ELR (cell line): ENCODE measurements at regions not wholly inside any gene's neighbourhood (a gene's known extent, or its start where the extent isn't known, plus 50 kb on each side); places are given as distances from the start of the nearest gene placed in this dataset.
"Not testable (repeated sequence)": the region's sequence is repeated elsewhere in the genome, so short reads cannot be mapped to it uniquely, and the experiment has no call there.

Experiments used
- DNase-seq: peaks from one replicate; pipeline ENCODE4 v3.0.0-alpha.2; 2015; ENCODE audit warnings: low read depth

DNA sequence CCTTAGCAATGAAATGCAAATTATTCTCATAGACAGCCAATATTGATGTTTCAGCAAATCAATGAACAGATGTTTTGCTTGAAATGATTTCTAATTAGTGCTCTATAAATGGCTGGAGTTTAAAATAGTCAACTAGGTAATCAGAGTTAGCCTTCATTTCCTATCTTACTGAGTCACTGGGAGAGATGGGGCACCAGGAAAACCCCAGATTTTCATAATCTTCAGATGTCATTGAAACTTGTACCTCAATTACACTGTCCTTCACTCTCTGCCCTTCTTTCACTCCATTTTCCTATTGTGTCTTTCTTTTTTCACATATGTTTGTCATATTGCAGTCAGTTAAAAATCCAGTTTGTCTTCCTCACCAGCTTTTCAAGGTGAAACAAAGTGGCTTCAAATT, 92.7 kb downstream of the C12orf75 start:
- no peak for DNase-seq

DNA sequence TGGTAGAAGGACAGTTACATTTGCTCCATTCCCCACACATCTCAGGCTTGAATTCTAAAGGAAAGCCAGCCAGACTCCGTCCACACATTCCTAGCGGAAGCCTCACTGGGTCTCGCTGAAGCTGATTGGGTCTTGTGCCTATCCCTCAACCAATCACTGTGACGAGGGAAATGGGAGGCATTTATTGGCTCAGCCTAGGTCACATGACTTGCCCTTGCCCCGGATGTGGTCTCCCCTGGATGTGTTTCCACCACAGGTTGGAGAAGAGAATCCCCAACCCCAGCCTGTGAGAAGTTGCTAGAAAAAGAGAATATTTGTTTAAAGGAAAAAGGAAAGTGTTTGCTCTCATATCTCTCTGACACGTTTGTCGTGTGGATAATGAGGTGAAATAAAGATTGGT, 93.4 kb downstream of the C12orf75 start:
- DNase-seq, result no peak

DNA sequence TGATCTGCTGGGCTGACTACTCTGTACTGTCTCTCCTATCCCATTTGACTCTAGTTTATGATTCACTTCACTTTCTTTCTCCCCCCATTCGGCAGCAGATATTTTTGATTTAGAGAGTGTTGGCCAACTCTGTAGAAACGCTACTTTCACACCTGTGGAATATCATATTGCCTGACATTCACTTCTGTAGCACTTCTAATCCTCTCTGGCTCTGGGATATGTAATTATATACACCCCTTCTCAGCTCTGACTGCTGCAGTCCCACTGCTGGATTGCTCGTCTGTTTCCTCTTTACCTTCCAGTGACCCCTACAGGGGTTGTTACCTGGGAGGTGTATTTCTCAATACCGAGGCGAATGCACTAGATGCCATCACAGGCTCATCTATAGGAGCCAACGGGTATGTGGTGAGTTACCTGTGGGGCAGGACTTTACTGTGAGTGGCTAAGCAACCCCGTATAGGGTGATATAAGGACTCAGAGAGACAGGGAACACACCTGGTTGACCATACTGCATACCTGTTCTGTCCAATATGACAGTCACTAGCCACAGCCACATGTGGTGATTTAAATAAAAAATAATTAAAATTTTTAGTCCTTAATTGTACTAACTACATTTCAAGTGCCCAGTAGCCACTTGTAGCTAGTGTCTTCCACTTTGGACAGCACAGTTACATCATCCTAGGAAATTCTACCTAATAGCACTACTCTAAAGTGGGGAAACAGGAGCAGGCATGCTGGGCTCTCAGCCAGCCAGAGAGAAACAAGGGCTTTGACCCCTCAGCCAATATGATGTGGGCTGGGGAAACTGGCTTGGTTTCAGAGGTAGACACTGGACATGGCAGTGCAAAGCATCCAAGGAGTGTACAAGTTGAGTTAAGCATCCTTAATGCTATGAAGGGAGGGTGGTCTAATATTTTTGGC, 95.0 kb downstream of the C12orf75 start:
- no peak for DNase-seq

DNA sequence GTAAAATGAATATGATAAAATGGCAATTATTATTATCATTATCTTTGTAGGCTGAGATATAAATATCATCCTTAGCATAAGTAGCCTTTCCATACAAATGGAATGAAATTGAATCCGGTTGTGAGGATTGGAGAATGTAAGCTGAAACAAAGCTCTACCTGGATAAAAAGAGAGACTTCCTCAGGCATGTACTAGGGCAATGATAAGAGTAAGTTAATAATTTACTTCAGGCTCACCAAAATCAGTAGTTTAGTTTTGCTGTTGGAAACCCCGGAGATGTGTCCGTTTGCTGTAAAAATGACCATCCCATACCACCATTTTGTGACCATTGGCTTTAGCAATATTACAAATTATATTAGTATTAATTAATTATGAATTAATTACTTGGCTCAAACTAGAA, 96.3 kb downstream of the C12orf75 start:
- DNase-seq, result no peak

DNA sequence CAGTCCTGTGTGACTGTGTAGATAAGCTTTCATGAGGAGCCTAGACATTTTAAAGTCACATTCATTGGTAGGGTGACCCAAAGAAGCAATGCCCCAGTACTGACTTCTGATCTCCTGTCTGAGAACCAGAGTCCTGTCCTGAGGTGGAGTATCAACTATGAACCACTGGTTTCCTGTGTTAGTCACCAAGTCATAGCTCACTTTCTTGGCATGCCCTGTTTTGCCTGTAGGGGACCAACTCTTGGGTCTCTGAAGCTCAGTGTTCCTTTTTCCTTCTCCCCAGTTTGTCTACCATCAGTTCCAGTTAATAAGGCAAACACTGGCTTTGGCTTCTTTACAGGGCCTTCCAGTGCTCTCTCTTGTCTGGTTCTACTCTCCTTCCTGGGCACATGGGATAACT, 97.4 kb downstream of the C12orf75 start:
- DNase-seq, result peak; percentile 76

DNA sequence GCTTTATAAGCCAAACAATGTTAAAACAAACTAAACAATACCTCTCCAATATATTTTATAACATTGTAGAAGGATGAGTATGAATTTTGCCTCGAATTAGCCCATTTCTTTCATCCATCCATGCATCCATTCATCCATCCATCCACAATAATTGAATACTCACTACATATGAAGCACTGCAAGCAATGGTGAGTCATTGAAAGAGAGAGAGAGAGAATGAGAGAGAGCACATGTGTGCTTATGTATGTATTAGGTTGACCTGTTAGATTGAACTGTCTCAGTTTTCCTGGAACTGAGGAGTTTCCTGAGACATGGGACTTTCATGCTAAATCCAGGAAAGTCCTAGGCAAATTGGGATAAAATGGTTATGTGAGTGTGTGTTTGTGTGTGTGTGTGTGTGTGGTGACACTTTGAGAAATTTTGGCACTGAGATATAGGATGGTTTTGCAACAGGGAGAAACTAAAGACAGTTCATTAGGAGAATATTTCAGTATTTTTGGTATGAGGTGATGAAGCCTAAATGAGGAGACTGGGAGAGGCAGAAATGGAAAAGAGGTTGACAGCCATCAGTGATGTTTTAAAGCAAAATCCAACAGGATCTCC, 98.4 kb downstream of the C12orf75 start:
- peak; percentile 36 for DNase-seq

DNA sequence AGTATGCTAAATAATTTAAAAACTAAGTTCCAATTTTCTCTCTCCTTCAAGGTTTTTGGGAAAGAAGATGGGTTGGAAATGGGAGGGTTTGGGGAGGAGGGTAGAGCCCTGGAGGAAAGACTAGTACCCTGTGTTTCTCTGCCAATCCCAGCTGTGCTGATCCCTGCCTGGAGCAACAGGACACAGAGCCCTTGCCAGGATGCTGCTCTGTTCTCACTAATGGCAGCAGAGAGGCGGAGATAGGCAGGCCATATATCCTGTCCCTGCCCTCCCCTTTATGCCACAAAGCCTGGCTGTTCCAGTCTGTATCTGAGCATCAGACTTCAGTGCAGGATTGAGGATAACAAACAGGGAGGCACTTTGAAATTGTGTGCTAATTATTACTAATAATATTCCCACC, 99.0 kb downstream of the C12orf75 start:
- DNase-seq, result no peak

DNA sequence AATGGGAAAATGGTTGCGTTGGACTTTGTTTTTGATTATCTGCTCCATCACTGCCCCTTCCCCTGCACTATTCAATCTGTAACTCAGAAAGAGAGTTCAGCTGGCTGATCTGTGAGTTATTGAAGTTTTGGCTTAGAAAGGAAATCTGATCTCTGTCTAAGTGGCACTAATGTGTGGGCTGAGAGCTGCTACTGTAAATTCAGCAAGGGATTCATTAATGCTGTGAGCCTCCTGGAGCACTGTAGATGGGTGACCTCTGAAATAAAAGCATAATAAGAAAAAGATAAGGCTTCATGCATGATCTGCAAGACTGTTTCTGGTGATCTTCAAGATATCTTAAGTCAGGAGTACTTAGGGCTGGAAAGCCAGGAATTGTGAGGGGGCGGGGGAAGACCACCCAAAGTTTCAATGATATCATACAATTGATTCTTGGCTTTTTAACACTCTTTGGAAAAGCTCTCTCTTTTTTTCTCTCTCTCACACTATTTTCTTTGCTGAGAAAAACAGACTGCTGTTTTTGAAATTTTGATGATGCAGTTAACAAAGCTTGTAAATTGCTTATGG, 101.1 kb downstream of the C12orf75 start:
- DNase-seq, result no peak

DNA sequence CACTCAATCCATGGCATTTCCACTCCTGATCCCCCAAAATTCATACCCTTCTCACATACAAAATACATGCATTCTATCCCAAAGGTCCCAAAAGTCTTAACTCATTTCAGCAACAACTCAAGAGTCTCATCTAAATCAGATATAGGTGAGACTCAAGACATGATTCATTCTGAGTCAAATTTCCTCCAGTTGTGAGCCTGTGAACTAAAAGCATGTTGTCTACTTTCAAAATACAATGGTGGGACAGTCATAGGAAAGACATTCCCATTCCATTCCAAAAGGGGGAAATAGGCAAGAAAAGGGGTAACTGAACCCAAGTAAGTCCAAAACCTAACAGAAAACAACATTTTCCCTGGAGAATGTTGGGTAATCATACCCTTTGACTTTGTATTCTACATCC, 103.3 kb downstream of the C12orf75 start:
- peak; percentile 93 for DNase-seq

DNA sequence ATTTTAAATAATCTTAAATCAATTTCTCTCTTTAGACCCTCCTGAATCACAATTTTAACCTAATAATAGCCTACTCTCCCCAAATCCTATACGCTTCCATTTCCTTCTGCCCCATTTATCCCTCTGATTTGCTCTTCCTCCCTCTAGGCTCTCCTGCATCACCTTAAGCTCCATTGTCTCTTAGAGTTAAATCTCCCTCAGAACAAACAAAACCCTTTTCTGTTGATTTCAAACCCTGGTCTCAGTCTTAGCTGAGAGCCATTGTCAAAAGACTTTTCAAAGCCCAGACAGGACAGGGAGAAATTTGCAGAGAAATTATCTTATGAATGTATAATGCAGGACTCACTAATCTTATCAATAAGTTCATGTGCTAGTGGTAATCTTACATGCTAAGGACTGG, 106.1 kb downstream of the C12orf75 start:
- no peak for DNase-seq

DNA sequence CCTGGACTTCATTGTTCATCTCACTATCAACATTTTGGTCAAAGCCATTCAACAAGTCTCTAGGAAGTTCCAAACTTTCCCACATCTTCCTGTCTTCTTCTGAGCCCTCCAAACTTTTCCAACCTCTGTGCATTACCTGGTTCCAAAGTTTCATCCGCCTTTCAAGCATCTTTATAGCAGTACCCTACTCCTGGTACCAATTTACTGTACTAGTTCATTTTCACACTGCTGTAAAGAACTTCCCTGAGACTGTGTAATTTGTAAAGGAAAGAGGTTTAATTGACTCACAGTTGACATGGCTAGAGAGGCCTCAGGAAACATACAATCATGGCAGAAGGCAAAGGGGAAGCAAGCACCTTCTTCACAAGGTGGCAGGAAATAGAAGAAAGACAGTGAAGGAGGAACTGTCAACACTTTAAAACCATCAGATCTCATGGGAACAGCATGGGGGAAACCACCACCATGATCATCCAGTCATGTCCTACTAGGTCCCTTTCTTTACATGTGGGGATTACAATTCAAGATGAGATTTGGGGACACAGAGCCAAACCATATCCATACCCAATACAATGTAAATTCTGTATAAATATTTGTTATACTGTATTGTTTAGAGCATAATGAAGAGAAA, 109.7 kb downstream of the C12orf75 start:
- no peak for DNase-seq

DNA sequence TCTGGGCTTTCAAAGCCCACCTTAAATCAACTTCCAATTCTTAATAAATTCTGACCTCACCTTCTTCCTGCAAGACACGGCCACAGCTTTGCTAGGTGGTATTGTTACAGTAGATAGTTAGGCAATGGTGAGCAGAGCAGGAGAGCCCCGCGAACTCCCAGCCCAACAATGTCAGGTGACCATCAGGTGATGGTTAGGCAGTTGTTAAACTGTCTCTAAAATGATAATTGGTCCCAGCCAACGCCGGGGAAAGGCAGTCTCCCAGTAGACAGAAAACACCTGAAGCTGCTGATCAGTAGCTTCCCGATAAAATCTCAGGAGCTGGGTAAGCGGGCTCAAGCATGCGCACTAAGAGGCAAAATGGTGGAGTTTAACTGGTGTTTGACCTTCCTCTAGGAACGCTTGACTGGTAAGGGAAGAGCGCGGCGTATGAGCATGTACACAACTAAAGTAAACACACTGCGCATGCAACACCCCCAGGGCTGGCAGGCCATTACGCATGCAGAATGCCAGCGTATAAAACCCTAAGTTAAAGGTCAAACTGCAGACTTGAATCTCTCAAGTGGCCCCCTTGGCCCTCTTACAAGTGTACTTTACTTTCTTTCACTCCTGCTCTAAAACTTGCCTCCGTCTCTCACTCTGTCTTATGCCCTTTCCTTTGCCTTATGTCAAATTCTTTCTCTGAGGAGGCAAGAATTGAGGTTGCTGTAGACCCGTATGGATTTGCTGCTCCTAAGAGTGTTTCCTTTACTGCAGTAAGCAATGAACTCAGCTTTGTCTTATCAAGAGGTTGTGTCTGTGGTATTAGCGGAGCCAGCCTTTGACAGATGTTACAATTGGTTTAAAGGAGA, 113.5 kb downstream of the C12orf75 start:
- no peak for DNase-seq

DNA sequence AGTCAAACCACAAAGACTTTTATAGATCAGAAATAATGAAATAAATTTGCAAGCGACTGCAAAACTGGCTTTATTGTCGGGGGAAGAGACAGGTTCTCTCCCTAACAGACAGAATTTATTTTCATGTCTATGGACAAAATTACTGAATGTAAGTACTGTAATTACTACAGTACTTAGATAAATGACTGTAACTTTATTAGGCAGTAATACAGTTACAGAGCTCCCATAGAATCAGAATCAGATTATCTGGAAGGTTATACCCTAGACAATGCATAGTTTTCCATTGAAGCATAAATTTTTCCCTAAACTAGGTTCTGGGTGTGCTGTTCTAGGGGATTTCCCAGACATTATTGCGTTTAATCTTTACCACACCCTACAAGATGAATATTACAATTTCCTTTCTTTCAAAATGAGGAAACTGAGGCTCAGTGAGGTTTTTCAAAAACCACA, 114.2 kb downstream of the C12orf75 start:
- DNase-seq, result peak; percentile 44

DNA sequence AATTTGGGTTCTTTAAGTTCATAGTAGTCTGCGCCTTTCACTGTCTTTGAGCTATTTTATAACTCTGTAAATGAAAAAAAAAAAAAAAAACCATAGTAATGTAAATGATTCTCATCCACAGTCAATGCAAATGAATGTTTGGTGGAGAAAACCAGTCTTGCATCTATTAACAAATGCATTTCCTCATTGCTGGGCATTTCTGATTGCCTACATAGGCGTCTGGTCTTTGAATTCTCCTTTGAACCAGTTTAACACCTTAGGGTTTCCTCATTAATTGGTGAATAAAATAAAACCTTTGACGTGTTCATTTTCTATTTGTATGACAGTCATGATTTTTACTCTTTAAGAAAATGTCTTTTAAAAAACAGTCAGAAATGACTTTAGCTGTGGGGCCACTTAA, 114.8 kb downstream of the C12orf75 start:
- DNase-seq, result no peak

DNA sequence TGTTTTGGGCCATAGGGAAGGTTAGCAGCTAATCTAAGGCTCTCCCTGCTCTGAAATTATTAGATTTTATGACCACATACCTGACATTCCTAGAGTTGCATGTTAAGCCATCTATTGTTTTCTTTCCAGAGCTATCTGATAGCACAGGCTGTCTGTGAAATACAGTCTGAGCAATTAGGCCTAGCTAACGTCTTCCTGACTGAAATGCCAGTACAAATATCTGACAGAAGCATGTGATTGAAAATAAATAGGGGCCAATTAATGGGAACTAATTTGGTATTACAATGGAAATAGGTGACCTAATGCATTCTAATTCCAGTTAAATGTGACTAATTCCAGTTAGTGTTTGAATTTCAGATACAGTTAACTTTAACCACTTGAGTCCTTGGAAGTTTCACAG, 115.2 kb downstream of the C12orf75 start:
- DNase-seq, result peak; percentile 41

DNA sequence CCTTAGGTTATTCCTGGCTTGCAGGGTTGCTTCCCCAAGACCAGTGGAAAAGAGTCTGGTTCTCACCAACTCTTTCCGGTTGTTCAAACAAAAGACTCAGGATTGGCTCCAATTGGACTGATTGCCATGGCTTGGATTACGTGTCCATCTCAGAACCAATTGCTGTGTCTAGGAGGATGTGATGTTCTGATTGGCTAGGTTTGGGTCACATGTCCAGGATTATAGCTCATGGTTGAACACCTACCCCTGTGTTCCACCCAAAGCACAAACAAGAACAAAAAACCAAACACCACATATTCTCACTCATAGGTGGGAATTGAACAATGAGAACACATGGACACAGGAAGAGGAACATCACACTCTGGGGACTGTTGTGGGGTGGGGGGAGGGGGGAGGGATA, 116.0 kb downstream of the C12orf75 start:
- DNase-seq, result not testable (repeated sequence)

DNA sequence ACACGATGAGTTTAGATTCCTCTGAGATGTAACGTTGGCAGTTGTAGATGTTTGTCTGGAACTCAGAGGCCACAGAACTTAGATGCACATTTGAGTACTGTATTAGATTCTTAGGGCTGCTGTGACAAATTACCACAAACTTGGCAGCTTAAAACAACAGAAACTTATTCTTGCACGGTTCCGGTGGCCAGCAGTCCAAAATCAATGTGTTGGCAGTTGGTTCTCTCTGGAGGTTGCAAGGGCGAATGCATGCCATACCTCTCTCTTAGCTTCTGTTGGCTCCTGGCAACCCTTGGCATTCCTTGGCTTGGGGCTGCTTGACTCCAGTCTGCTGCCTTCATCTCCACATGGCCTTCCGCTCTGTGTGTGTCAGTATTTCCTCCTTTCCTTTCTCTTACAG, 118.9 kb downstream of the C12orf75 start:
- no peak for DNase-seq

DNA sequence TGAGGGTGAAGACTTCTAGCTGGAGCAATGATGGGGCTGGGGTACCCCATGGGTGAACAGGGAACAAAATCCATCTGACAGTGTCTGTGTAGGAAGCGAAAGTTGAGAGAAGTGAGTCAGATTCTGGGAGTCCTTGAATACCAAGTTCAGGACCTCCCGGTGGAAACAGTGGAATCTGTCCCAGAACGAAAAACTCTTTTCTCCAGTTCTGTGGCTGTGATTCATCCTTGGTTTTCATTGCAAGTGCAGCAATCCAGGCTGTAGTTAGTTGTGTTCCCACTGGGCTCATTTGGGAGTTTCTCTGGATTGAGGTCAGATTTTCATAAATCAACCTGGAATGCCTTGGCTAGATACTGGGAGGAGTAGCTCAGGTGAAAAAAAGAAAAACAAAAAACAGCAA, 120.7 kb downstream of the C12orf75 start:
- DNase-seq, result peak; percentile 68

DNA sequence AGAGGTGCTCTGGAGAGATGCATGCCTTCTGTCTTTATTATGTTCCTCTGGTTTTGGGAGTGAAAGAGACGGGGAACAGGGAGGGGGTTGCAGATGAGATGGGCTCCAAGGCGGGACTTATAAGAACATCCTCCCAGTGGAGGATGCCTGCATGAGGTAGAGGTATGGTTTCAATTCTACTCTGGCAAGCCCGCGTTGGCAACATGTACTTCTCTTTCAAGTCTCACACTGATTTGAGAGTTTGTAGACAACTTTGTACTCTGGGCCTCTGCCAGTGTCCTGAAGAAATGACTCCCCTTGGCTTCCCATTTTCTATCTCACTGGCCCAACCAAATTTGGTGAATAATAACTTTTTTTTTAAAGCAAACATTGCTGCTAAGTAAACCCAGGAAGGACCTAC, 121.3 kb downstream of the C12orf75 start:
- DNase-seq, result no peak

DNA sequence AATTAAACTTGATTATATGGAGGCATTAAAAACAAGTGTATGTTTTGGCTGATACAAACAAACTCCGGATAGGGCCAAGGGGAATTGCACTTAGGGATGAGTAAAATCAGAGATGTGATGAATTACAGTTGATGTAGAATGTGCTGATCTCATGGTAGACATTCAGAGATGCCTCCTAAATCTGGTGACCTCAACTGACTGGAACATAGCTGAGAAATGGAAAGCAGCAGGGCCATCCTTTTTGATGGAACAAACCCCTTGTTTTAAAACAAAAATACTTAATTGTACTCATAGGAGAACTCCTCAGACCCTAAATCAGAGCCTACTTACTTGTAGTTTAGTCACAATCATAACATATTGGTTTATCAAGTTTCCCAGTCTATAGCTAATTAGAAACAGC, 122.8 kb downstream of the C12orf75 start:
- DNase-seq, result no peak

DNA sequence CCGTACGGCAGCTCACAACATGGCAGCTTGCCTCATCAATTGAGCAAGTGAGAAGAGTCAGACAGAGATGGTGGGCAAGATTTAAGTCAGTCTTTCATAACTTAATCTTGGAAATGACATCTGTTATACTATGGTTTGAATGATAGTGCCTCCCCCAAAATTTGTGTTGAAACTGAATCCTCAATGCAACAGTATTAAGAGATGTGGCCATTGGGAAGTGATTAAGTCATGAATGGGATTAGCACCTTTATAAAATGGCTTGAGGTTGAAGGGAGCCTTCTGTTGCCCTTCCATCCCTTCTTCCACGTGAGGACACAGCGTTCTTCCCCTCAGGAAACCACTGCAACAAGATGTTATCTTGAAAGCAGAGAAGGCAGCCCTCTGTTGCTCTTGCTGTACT, 124.2 kb downstream of the C12orf75 start:
- no peak for DNase-seq

DNA sequence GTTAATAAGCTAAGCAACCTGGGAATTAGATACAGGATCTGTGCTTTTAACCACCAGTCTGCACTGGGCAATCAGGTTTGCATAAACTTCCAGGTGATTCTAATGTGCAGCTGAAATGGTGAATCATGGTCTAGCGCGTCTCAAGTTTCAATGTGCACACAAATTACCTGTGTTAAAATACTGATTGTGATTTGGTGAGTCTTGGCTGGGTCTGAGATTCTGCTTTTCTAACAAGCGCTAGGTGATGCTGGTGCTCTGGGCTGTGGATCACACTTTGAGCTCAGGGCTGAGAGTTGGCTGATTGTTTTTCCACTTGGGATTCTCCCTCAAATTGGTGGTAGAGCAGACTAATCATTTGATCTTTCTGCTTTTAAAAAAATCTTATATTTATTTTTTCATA, 124.8 kb downstream of the C12orf75 start:
- DNase-seq, result no peak
